Osteocyte (in vitro differentiated cells): ENCODE measurements at regions not wholly inside any gene's neighbourhood (a gene's known extent, or its start where the extent isn't known, plus 50 kb on each side); places are given as distances from the start of the nearest gene placed in this dataset.
"Not testable (repeated sequence)": the region's sequence is repeated elsewhere in the genome, so short reads cannot be mapped to it uniquely, and the experiment has no call there.

Experiments used
- DNase-seq: peaks from one replicate; pipeline ENCODE4 v3.0.0; 2021; ENCODE audit warnings: mixed read lengths; ENCODE audit not compliant: unreplicated experiment; ENCODE audit errors: extremely low spot score
- H3K27ac Mint-ChIP-seq: one replicate; pipeline ENCODE4 v1.8.0; 2021; ENCODE audit warnings: mild to moderate bottlenecking, mixed read lengths; ENCODE audit not compliant: unreplicated experiment
- H3K27me3 Mint-ChIP-seq: one replicate; pipeline ENCODE4 v1.8.0; 2021; ENCODE audit warnings: mixed read lengths; ENCODE audit not compliant: unreplicated experiment
- H3K36me3 Mint-ChIP-seq: one replicate; pipeline ENCODE4 v1.8.0; 2021; ENCODE audit warnings: mixed read lengths; ENCODE audit not compliant: unreplicated experiment
- H3K4me1 Mint-ChIP-seq: one replicate; pipeline ENCODE4 v1.8.0; 2021; ENCODE audit warnings: mixed read lengths; ENCODE audit not compliant: unreplicated experiment
- H3K4me3 Mint-ChIP-seq: one replicate; pipeline ENCODE4 v1.8.0; 2021; ENCODE audit warnings: mild to moderate bottlenecking, moderate library complexity, mixed read lengths; ENCODE audit not compliant: unreplicated experiment
- H3K9me3 Mint-ChIP-seq: one replicate; pipeline ENCODE4 v1.8.0; 2021; ENCODE audit warnings: mixed read lengths; ENCODE audit not compliant: unreplicated experiment

GRCh38 chr1:144539191-144539960 lies 53.3 kb upstream of the PPIAL4F start:
- H3K4me1 Mint-ChIP-seq, H3K27me3 Mint-ChIP-seq, H3K4me3 Mint-ChIP-seq, H3K9me3 Mint-ChIP-seq, H3K36me3 Mint-ChIP-seq, DNase-seq, H3K27ac Mint-ChIP-seq: not testable (repeated sequence)
